ENCODE measurements at regions not wholly inside any gene's neighbourhood (a gene's known extent, or its start where the extent isn't known, plus 50 kb on each side); places are given as distances from the start of the nearest gene placed in this dataset.

- DNase-seq (no peak), ATAC-seq (no peak)
- H3K27ac Mint-ChIP-seq: peak overlapping the region in 8 of 10 donors; percentile 83 to 98 (median 94)
- H3K9me3 Mint-ChIP-seq: no peaks in the 10 kb centered on the region
- H3K4me1 Mint-ChIP-seq: peaks cover 47 to 90% (median 85%) of the 10 kb centered on the region in 4 donors
- POLR2A ChIA-PET: interaction anchor here (1.0 to 3.1 kb wide), 7 partner anchors 19 to 154 kb away, joined by 3 to 22 read pairs (median 5); no protein-coding TSS in a partner anchor
- no peaks in the 10 kb centered on the region for H3K36me3 Mint-ChIP-seq
- no peaks in the 10 kb centered on the region for H3K27me3 Mint-ChIP-seq
- H3K4me3 Mint-ChIP-seq: peak overlapping the region in 5 of 10 donors; percentile 6 to 72 (median 33)
Measured at GRCh38 chr11:35079611-35080010, 59.4 kb upstream of the CD44 start.

DNA sequence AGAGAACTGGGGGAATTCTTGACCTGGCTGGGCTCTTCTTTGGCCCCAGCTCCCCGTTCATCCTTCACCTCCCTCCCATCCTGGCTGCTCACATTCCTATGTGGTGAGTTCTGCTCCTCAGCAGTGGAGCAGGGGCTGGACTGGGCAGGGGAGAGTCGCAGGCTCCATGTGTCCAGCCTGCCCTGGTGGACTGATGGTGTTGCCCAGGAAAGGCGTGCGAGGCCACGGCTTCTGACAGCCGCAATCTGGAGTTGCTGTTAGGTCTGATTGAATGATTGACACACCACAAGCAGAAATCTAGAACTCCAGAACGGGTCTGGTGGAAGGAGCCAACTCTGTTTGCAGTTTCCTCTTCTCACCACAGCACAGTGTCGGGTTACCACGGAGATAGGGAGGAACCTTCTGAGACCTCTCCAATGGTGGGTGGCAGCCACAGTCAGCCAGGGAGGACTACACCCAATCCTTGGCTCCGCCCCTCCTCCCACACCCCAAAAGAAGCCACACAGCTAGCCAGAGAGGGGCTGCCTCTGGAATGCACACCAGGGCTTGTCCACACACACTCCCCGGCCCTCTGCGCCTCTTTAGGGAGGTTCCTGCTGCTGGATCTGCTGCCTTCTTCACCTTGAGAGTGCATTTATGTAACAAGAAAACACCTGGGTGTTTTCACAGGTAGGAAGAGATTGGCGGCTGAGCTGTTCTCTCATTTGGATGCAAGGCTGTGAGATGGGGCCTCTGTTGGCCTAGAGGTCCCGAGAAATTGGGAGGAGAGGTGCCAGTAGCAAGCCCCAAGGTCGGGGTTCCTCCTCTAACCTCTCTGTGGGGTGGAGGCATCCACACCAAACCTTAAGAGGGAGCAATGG lies 56.4 kb upstream of the CD44 start:
- H3K36me3 Mint-ChIP-seq: no peaks in the 10 kb centered on the region
- no peaks in the 10 kb centered on the region for H3K9me3 Mint-ChIP-seq
- no peaks in the 10 kb centered on the region for H3K27me3 Mint-ChIP-seq
- peak; percentile 75 to 83 for ATAC-seq
- POLR2A ChIA-PET: interaction anchor here (1.0 to 2.5 kb wide), 3 partner anchors 57 to 84 kb away, joined by 3 to 9 read pairs (median 8); partner anchors contain the start of gene CD44
- H3K27ac Mint-ChIP-seq: peak overlapping the region; percentile 91 to 99 (median 98)
- H3K4me1 Mint-ChIP-seq: peaks cover 40 to 92% (median 86%) of the 10 kb centered on the region in 4 donors
- H3K4me3 Mint-ChIP-seq: peak overlapping the region; percentile 59 to 85 (median 79)
- DNase-seq: peak; percentile 55 to 94 (median 88)

GRCh38 chr11:35083181-35083430 lies 55.9 kb upstream of the CD44 start:
- Mint-ChIP-seq H3K4me3 (peak overlapping the region; percentile 59 to 85 (median 79)), H3K36me3 (no peaks in the 10 kb centered on the region), H3K4me1 (peaks cover 37 to 92% (median 86%) of the 10 kb centered on the region in 4 donors), H3K27me3 (no peaks in the 10 kb centered on the region), H3K27ac (peak overlapping the region; percentile 91 to 99 (median 98)), H3K9me3 (no peaks in the 10 kb centered on the region)
- ATAC-seq: no peak
- POLR2A ChIA-PET: interaction anchor here (1.3 to 2.5 kb wide), 2 partner anchors 57 to 83 kb away, joined by 8 to 9 read pairs; partner anchors contain the start of gene CD44
- no peak for DNase-seq

DNA sequence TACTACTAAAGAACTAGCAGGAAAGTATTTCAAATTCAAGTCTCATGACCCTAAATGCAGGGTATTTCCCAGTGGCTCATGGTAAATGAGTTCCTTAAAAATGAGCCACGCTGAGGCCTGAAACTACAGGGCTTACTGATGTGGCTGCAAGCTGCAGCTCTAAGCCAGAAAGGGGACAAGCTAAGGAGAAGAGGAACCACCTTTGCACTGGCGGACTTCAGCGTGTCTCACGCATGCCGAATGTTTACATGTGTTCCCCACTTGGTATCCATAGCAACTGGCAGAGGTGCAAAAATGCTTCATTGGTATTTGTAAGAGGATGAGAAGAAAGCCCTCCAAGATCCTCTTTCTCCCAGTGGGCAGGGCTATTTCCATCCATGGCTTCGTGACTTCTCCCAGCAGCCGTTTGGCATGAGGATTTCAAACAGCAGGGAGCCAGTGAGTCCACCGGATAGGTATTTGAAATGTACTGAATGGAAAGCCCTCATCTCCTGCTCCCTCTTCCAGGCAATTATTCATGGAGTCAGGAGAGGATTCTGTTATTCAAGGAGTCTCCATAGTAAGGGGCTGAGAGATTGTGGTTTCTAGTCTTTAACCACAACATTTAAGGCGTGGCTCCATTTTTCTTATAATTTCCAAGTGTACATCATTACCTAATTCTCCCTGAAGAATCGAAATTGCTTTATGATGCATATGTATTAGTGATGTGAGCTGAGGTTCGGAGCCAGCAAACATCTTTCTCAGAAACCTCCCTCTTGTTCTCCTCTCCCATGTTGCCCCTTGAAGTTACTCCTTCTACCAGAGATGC lies 55.3 kb upstream of the CD44 start:
- Mint-ChIP-seq H3K27ac (peak overlapping the region; percentile 91 to 99 (median 98)), H3K9me3 (no peaks in the 10 kb centered on the region), H3K4me3 (peak overlapping the region; percentile 59 to 85 (median 79)), H3K36me3 (no peaks in the 10 kb centered on the region), H3K27me3 (no peaks in the 10 kb centered on the region), H3K4me1 (peaks cover 40 to 92% (median 86%) of the 10 kb centered on the region in 4 donors)
- ATAC-seq: peak; percentile 67 to 73
- POLR2A ChIA-PET: interaction anchor here (1.3 to 2.5 kb wide), 2 partner anchors 56 to 83 kb away, joined by 8 to 9 read pairs; partner anchors contain the start of gene CD44
- peak; percentile 38 to 91 (median 76) for DNase-seq

GRCh38 chr11:35084817-35085440 lies 54.0 kb upstream of the CD44 start:
- no peaks in the 10 kb centered on the region for H3K27me3 Mint-ChIP-seq
- peak overlapping the region in 2 of 10 donors; percentile 18 to 79 for H3K4me3 Mint-ChIP-seq
- H3K4me1 Mint-ChIP-seq: peaks cover 38 to 91% (median 77%) of the 10 kb centered on the region in 4 donors
- H3K27ac Mint-ChIP-seq: peak overlapping the region in 9 of 10 donors; percentile 91 to 99 (median 98)
- H3K36me3 Mint-ChIP-seq: no peaks in the 10 kb centered on the region
- no peaks in the 10 kb centered on the region for H3K9me3 Mint-ChIP-seq
- ATAC-seq (no peak), DNase-seq (no peak)
- POLR2A ChIA-PET: interaction anchor here (0.9 to 2.5 kb wide), 4 partner anchors 34 to 81 kb away, joined by 3 to 9 read pairs (median 4); no protein-coding TSS in a partner anchor

- peaks cover 36 to 90% (median 72%) of the 10 kb centered on the region in 4 donors for H3K4me1 Mint-ChIP-seq
- no peak for DNase-seq
- H3K27me3 Mint-ChIP-seq: no peaks in the 10 kb centered on the region
- no peak for ATAC-seq
- no peaks in the 10 kb centered on the region for H3K9me3 Mint-ChIP-seq
- no peak overlapping the region for H3K4me3 Mint-ChIP-seq
- H3K27ac Mint-ChIP-seq: peak overlapping the region in 7 of 10 donors; percentile 56 to 99 (median 95)
- H3K36me3 Mint-ChIP-seq: no peaks in the 10 kb centered on the region
- POLR2A ChIA-PET: interaction anchor here (1.1 to 2.0 kb wide), 3 partner anchors 10 to 79 kb away, joined by 3 to 6 read pairs (median 3); no protein-coding TSS in a partner anchor
Measured at GRCh38 chr11:35085531-35086165, 53.3 kb upstream of the CD44 start.

DNA sequence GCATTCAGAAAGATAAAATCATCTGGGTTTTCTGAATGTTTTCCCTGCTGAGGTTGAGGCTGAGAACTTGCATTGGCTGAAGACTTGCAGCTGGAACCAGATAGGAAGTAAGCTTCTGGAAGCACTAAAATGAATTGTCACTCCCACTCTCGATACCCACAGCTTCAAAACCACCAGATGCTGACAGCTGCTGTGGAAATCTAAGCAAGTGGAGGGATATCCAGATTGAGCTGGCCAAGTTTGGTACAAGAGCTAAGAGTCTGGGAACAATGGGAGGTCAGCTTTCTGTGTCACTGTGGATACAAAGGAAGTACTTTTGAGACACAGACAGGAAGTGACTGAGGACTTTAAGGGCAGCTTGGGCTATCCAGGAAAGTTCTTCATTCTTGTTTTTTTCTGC lies 51.3 kb upstream of the CD44 start:
- peaks cover 32 to 86% (median 67%) of the 10 kb centered on the region in 4 donors for H3K4me1 Mint-ChIP-seq

DNA sequence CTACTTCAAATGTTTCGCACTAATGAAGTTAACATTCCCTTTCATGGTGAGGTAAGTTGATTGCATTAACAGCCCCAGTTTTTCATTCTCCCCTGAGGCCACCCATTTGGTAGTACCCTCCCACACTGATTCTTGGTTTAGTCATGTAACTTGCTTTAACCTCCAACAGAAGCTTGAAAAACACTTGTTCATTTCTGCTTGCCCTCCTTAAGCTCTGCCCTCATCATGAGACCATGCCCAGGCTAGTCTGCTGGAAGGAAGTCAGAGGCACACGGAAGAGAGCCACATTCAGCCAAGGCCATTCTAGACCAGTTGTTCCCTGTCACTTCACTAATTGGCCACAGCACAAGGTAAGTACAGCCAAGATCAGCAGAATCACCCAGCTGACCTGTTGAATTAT lies 50.7 kb upstream of the CD44 start:
- peaks cover 28 to 80% (median 62%) of the 10 kb centered on the region in 4 donors for H3K4me1 Mint-ChIP-seq
- H3K9me3 Mint-ChIP-seq: peaks cover 0 to 3% (median 0%) of the 10 kb centered on the region in 9 donors
- peak overlapping the region in 8 of 10 donors; percentile 2 to 71 (median 34) for H3K27ac Mint-ChIP-seq
- POLR2A ChIA-PET: interaction anchor here (0.5 to 2.3 kb wide), 7 partner anchors 10 to 86 kb away, joined by 3 to 11 read pairs (median 7); partner anchors contain the start of gene CD44
- H3K4me3 Mint-ChIP-seq: peak overlapping the region in 1 of 10 donors; percentile 23
- H3K36me3 Mint-ChIP-seq: no peaks in the 10 kb centered on the region
- no peaks in the 10 kb centered on the region for H3K27me3 Mint-ChIP-seq
- DNase-seq (no peak), ATAC-seq (no peak)

More for the DNA sequence above, 51.3 kb upstream of the CD44 start:
- DNase-seq (no peak), ATAC-seq (no peak)
- H3K36me3 Mint-ChIP-seq: no peaks in the 10 kb centered on the region
- H3K27me3 Mint-ChIP-seq: no peaks in the 10 kb centered on the region
- POLR2A ChIA-PET: interaction anchor here (1.0 to 2.3 kb wide), 3 partner anchors 9 to 51 kb away, joined by 3 to 11 read pairs (median 3); partner anchors contain the start of gene CD44
- H3K27ac Mint-ChIP-seq: peak overlapping the region in 7 of 10 donors; percentile 5 to 71 (median 48)
- H3K9me3 Mint-ChIP-seq: peaks cover 0 to 3% (median 0%) of the 10 kb centered on the region in 9 donors
- H3K4me3 Mint-ChIP-seq: peak overlapping the region in 1 of 10 donors; percentile 26

DNA sequence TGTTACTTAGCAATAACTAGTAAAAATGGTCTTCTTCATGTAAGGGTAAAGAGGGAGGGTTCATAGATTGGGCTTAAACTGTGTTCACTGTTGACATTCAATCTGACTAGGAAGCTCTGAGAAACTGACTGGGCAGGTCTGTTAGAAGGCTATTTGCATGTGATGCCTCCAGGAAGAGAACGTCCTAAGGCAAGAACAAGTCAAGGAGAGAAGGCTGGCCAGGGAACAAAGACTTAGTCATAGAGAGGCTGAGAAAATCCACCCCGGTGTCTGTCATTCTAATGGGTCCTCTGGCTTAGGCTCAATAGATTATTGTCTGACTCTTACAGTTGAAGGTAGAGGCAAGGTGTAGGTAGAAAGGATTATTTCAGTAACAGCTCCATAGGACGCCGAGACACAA lies 50.3 kb upstream of the CD44 start:
- Mint-ChIP-seq H3K4me1 (peaks cover 24 to 75% (median 58%) of the 10 kb centered on the region in 4 donors), H3K36me3 (no peaks in the 10 kb centered on the region), H3K27ac (peak overlapping the region in 5 of 10 donors; percentile 2 to 51 (median 37)), H3K9me3 (peaks cover 0 to 3% (median 0%) of the 10 kb centered on the region in 9 donors), H3K4me3 (peak overlapping the region in 1 of 10 donors; percentile 23), H3K27me3 (no peaks in the 10 kb centered on the region)
- POLR2A ChIA-PET: interaction anchor here (0.5 to 2.3 kb wide), 7 partner anchors 10 to 87 kb away, joined by 3 to 11 read pairs (median 7); partner anchors contain the start of gene CD44
- DNase-seq (no peak), ATAC-seq (no peak)
